ENCODE measurements at regions not wholly inside any gene's neighbourhood (a gene's known extent, or its start where the extent isn't known, plus 50 kb on each side); places are given as distances from the start of the nearest gene placed in this dataset.
"Not testable (repeated sequence)": the region's sequence is repeated elsewhere in the genome, so short reads cannot be mapped to it uniquely, and the experiment has no call there.

DNA sequence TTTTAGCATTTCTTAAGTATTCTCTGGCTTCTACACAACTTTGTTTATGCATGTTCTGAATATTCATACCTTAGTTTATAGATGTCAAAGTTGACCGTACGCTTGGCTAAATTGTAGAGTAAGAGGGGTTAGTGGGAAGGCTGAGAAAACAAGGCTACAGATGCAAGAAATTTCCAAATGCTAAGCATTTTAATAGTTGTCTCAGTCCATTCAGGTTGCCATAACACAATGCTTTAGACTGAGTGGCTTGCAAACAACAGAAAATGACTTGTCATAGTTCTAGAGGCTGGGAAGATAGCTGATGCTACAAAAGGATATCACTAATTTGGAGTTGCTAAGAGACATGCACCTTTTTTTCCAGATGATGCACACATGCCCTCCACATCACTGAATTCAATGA lies 53.0 kb upstream of the C1QTNF3 start:
- DNase-seq, result not testable (repeated sequence)

DNA sequence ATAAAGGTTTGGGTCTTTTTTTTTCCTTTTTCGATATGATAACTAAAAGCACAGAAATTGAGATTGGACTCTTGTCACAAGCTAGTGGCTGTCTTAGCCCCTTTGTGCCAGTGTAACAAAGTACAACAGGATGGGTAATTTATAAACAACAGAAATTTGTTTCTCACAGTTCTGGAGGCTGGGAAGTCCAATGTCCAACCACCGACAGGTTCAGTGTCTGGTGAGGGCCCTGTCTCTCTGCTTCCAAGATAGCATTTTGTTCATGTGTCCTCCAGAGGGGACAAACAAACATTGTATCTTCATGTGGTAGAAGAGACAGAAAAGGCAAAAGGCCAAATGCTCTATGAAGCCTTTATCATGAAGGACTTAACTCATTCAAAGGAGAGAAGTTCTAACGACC lies 56.9 kb upstream of the C1QTNF3 start:
- DNase-seq, result not testable (repeated sequence)

DNA sequence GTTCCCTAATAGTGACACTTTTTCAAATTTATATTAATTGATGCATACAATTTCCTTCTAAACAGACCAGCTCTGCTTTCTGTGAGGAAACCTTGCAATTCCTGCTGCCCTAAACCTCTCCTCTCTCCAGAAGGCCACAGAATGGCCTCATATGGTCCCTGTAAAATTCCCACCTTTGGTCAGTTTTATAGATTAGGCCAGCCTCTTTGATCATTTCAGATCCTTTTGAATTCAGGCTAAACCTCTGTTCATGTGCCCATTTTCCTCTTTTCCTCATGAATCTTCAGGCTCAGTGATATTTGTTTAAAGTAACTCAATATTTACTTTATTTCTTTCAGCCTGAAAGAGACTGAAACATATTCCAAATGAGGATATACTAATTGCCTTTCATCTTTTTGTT lies 58.6 kb upstream of the C1QTNF3 start:
- DNase-seq, result not testable (repeated sequence)

- not testable (repeated sequence) for DNase-seq
These were observed 65.9 kb upstream of the C1QTNF3 start for GRCh38 chr5:34108897-34109296.

GRCh38 chr5:34124280-34124679 lies 81.3 kb upstream of the C1QTNF3 start:
- DNase-seq, result not testable (repeated sequence)

GRCh38 chr5:34125354-34125753 lies 82.3 kb upstream of the C1QTNF3 start:
- not testable (repeated sequence) for DNase-seq

DNA sequence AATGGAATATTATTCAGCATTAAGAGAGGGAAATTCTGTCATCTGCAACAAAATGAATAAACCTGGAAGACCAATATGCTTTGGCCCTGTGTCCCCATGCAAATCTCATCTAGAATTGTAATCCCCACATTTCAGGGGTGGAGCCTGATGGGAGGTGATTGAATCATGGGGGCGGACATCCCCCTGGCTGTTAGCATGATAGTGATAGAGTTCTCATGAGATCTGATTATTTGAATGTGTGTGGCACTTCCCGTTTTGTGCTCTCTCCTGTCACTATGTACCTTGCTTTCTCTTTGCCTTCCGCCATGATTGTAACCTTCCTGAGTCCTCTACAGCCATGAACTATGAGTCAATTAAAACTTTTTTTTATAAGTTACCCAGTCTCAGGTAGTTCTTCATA lies 83.7 kb upstream of the C1QTNF3 start:
- not testable (repeated sequence) for DNase-seq

DNA sequence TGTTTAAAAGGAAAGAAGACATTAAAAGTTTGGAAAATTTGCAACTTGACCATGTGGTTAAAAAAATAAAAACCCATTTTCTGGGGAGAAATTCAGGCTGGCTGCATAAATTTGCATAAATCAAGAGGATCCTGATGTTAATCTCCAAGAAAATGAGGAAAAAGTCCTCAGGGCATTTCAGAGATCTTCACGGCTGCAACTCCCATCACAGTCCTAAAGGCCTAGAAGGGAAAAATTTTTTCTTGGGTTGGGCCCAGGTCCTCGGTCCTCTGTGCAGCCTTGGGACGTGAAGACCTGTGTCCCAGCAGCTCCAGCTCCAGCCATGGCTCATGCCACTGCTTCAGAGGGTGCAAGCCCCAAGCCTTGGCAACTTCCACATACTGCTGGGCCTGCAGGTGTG lies 84.8 kb upstream of the C1QTNF3 start:
- not testable (repeated sequence) for DNase-seq

- not testable (repeated sequence) for DNase-seq
These were observed 85.9 kb upstream of the C1QTNF3 start for GRCh38 chr5:34128890-34129289.

DNA sequence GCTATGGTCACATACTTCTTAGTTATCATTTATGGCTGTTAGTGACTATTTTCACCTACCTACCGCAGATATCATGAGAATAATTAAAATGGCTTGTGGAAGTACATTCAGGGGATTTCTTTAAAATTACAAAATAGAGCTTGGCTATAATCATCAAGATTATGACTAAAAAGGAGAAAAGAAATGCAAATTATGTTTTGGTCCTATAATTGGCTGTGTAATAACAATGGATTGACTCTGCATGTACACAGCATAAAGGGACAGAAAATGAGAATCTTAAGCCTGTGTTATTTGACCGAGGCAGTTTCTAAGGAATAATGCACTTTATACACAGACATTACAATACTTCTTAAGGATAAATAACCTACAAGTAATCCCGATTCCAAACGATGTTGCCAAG lies 112.0 kb upstream of the C1QTNF3 start:
- DNase-seq, result not testable (repeated sequence)

- not testable (repeated sequence) for DNase-seq
These were observed 113.8 kb upstream of the C1QTNF3 start for GRCh38 chr5:34156703-34157414.

DNA sequence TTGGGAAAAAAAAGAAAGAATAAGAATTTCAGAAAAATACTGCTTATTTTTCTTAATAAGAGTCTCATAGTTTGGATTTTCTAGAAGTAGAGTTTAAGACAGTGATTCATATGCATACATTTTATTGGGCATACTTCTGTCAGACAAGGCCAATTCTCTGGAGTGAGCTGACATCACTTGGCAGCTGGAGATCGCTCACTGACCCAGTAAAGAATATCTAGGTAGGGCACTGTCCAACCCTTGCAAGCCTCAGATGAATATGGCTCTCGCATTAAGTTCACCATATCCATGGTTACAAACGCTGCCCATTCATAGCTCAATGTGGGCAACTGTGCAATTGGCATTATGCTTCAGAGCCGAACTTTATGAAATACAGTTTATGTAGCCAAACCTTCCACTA lies 117.9 kb upstream of the C1QTNF3 start:
- not testable (repeated sequence) for DNase-seq

- not testable (repeated sequence) for DNase-seq
These were observed 128.4 kb upstream of the C1QTNF3 start for GRCh38 chr5:34171398-34171797.

GRCh38 chr5:34179453-34180190 lies 136.6 kb upstream of the C1QTNF3 start:
- not testable (repeated sequence) for DNase-seq

GRCh38 chr5:34180225-34180624 lies 137.2 kb upstream of the C1QTNF3 start:
- not testable (repeated sequence) for DNase-seq

DNA sequence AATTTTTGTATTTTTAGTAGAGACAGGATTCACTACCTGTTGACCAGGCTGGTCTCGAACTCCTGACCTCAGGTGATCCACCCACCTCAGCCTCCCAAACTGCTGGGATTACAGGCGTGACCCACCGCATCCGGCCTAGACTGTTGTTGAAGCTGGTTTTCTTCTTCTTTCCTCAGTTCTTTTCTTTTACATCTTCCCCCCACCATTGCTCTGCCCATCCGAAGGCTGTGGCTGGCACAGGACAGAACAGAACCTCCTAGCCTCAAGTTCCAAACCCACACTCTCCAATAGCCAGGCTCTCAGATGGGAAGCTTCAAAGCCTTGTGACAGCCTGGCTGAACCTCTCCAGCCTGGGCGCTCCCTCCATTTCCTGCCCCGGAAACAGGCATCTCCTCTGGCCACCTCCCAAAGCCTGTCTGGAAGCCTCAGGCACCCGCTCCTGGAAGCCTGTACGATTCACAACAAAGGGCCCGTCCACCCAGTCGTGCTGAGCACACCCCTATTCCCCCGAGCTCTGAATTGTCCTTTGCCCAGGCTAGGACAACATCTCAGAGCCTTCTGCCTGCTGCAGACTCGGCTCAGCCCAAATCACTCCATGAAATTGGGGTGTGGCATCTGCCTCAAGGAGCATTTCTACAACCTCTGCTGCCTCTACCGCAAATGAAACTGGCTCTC lies 138.1 kb upstream of the C1QTNF3 start:
- not testable (repeated sequence) for DNase-seq

DNA sequence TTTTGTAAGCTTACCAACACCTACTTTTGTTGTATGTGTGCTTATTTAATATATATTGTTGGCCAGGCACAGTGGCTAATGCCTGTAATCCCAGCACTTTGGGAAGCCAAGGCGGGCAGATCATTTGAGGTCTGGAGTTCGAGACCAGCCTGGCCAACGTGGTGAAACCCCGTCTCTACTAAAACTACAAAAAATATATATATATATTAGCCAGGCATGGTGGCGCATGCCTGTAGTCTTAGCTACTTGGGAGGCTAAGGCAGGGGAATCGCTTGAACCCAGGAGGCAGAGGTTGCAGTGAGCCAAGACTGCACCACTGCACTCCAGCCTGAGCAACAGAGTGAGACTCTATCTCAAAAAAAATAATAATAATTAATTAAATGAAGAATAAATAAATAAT lies 142.0 kb upstream of the C1QTNF3 start:
- not testable (repeated sequence) for DNase-seq

- DNase-seq, result not testable (repeated sequence)
These were observed 142.6 kb upstream of the C1QTNF3 start for GRCh38 chr5:34185572-34185971.

DNA sequence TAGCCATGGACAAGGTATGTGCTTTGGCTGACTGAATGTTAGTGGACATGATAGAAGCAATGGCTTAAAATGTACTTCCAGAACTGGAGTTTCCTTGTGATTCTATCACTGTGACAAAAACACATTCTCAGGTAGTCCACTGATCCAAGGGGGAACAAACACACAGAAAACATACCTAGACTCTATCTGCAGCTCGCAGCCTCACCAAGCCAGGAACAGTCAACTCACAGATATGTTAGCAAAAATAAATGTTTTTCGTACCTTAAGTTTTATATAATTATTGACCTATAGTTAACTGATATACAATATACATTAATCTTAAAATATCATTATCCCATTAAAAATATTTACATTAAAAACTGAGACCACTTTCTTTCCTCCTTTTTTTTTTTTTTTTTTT lies 143.1 kb upstream of the C1QTNF3 start:
- not testable (repeated sequence) for DNase-seq

- DNase-seq, result not testable (repeated sequence)
These were observed 143.9 kb upstream of the C1QTNF3 start for GRCh38 chr5:34186865-34187264.

DNA sequence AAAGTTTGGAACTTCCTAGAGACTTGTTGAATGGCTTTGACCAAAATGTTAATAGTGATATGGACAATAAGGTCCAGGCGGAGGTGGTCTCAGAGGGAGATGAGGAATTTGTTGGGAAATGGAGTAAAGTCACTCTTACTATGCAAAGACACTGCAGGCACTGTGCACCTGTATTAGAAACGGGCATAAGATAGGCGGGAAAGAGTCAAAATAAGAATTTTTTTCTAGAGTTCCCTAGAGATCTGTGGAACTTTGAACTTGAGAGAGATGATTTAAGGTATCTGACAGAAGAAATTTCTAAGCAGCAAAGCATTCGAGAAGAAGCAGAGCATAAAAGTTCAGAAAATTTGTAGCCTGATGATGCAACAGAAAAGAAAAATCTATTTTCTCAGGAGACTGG lies 144.4 kb upstream of the C1QTNF3 start:
- DNase-seq, result not testable (repeated sequence)

DNA sequence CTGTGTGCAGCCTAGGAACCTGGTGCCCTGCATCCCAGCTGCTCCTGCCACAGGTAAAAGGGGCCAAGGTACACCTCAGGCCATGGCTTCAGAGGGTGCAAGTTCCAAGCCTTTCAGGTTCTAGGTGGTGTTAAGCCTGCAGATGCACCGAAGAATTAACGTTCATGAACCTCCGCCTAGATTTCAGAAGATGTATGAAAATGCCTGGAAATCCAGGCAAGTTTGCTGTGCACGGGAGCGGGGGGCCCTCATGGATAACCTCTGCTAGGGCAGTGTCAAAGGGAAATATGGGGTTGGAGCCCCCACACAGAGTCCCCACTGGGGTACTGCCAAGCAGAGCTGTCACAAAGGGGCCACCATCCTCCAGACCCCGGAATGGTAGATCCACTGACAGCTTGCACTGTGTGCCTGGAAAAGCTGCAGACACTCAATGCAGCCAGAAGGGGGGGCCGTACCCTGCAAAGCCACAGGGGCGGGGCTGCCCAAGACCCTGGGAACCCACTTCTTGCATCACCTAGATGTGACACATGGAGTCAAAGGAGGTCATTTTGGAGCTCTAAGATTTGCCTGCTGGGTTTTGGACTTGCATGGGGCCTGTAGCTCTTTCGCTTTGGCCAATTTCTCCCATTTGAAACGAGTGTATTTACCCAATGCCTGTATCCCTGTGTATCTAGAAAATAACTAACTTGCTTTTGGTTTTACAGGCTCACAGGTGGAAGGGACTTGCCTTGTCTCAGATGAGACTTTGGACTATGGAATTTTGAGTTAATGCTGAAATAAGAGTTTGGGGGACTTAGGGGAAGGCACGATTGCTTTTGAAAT lies 145.2 kb upstream of the C1QTNF3 start:
- not testable (repeated sequence) for DNase-seq

DNA sequence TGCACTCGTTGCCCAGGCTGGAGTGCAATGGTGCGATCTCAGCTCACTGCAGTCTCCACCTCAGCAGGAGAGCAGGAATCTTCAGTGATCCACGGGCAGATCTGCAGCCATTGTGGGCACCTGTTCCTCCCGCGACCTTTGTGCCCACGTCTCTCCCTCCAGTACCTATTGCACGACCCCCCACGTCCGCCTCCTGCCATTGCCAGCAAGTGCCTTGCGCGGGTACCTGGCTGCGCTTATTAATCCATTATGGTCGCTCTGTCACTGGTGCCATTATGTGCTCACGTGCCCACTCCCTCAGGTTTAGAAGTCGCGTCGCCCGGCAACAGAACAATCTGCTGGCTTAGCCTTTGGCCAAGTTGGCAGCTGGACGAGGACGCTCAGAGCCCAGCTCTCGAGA lies 146.2 kb upstream of the C1QTNF3 start:
- DNase-seq, result not testable (repeated sequence)

Data from NCI-H1048 (cell line).